ENCODE measurements at regions not wholly inside any gene's neighbourhood (a gene's known extent, or its start where the extent isn't known, plus 50 kb on each side); places are given as distances from the start of the nearest gene placed in this dataset.
"Not testable (repeated sequence)": the region's sequence is repeated elsewhere in the genome, so short reads cannot be mapped to it uniquely, and the experiment has no call there.

DNA sequence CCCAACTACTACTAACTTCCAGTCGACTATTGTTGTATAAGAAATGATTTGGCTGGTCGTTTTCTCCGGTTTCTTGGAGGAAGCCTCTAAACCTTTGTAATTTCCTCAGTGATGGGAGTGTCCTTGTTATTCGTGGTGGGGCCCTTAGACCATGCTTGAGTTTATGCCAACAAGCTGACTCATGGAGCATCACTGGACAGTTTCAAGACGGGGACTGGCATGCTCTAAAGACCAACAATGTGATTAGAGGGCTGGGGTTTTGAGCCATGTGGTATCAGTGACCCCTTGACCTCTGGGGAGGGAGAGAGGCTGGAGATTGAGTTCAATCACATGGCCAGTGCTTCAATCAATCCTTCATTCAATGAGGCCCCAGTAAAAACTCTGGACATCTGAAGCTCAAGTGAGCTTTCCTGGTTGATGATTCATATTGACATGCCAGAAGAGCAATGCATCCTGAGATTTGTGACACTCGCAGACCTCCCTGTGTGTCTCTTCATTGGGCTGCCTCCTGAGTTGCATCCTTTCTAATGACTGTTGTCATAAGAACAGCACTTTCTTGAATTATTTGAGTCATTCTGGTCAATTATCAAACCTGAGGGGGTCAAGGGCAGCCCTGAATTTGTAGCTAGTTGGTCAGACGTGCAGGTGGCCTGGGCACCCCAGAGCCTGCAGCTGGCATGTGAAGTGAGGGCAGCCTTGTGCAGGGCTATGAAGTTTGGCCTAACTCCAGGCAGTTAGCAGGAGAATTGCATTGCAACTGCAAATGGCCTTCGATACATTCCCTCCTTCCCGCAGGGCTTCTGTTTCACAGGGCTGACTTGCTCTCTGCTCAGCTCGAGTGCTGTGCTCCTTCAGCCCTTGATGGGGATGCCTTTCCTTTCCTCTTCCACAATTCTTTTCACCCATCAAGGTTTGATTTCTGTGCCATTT, 246.5 kb downstream of the FGF9 start:
- H3K36me3 ChIP-seq (ENCODE audit: control insufficient read depth, insufficient read depth, low read length), result no peaks in the 10 kb centered on the region
- intact Hi-C loops (cut with micrococcal nuclease; ENCODE audit: unreplicated experiment) (no loop called here), in situ Hi-C loops (cut with HindIII; ENCODE audit: low pct_unique_long_range_greater_than_20kb, low sequenced_read_pairs) (no loop called here)
- DNase-seq (ENCODE audit: low read depth, low spot score), result no peak
- no peaks in the 10 kb centered on the region for H3K9me3 ChIP-seq (ENCODE audit: control insufficient read depth, insufficient read depth, low read depth, low read length)
- H3K27ac ChIP-seq (ENCODE audit: low read length), result no peak overlapping the region
- CTCF ChIA-PET, result no interaction called here
- H3K4me3 ChIP-seq (ENCODE audit: low read depth in 2 of 2, low read length in 2 of 2), result no peak overlapping the region
- TF ChIP-seq SIN3A (IDR thresholded peaks at IDR 0.05; ENCODE audit: borderline replicate concordance, insufficient read depth, low read depth, low read length), result no peak
- no peak for ATAC-seq
- POLR2A ChIA-PET, result no interaction called here
- H3K4me1 ChIP-seq (ENCODE audit: control insufficient read depth, insufficient read depth, low read length), result no peaks in the 10 kb centered on the region
- no peaks in the 10 kb centered on the region for H3K27me3 ChIP-seq (ENCODE audit: control insufficient read depth, insufficient read depth, low read length)
- BruUV-seq (replicated peaks), result no TSS peak

DNA sequence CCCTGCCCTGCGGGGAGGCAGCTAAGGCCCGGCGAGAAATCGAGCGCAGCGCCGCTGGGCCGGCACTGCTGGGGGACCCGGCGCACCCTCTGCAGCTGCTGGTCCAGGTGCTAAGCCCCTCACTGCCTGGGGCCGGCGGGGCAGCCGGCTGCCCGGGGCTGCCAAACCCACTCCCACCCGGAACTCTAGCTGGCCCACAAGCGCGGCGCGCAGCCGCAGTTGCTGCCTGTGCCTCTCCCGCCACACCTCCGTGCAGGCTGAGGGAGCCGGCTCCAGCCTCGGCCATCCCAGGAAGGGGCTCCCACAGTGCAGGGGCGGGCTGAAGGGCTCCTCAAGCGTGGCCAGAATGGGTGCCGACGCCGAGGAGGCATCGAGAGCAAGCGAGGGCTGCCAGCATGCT, 249.9 kb downstream of the FGF9 start:
- H3K27ac ChIP-seq (ENCODE audit: low read length); ATAC-seq; BruUV-seq (replicated peaks); CTCF ChIA-PET; H3K4me1 ChIP-seq (ENCODE audit: control insufficient read depth, insufficient read depth, low read length); DNase-seq (ENCODE audit: low read depth, low spot score); H3K36me3 ChIP-seq (ENCODE audit: control insufficient read depth, insufficient read depth, low read length); H3K4me3 ChIP-seq (ENCODE audit: low read depth in 2 of 2, low read length in 2 of 2); in situ Hi-C loops (cut with HindIII; ENCODE audit: low pct_unique_long_range_greater_than_20kb, low sequenced_read_pairs); POLR2A ChIA-PET; H3K9me3 ChIP-seq (ENCODE audit: control insufficient read depth, insufficient read depth, low read depth, low read length); intact Hi-C loops (cut with micrococcal nuclease; ENCODE audit: unreplicated experiment); H3K27me3 ChIP-seq (ENCODE audit: control insufficient read depth, insufficient read depth, low read length): not testable (repeated sequence)

DNA sequence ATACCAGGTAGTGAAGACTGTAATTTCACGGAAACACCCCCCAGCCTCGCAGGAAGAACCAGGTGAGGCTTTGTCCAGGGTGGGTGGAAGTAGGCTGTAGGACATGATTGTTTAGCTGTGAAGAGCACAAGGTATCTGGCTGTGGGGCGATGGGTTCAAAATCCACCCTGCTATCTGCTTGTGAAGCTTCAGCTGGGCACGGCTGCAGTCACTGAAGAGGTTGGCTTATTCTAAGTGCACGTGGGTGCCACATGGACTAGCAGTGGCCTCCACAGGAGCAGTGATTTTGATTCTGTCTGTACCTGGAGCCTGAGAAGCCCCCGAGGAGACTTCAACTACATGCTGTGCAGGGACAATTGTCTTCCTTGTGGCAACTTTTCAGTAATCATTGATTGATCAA, 254.1 kb downstream of the FGF9 start:
- in situ Hi-C loops (cut with HindIII; ENCODE audit: low pct_unique_long_range_greater_than_20kb, low sequenced_read_pairs), result no loop called here
- TF ChIP-seq, protein P1, sequence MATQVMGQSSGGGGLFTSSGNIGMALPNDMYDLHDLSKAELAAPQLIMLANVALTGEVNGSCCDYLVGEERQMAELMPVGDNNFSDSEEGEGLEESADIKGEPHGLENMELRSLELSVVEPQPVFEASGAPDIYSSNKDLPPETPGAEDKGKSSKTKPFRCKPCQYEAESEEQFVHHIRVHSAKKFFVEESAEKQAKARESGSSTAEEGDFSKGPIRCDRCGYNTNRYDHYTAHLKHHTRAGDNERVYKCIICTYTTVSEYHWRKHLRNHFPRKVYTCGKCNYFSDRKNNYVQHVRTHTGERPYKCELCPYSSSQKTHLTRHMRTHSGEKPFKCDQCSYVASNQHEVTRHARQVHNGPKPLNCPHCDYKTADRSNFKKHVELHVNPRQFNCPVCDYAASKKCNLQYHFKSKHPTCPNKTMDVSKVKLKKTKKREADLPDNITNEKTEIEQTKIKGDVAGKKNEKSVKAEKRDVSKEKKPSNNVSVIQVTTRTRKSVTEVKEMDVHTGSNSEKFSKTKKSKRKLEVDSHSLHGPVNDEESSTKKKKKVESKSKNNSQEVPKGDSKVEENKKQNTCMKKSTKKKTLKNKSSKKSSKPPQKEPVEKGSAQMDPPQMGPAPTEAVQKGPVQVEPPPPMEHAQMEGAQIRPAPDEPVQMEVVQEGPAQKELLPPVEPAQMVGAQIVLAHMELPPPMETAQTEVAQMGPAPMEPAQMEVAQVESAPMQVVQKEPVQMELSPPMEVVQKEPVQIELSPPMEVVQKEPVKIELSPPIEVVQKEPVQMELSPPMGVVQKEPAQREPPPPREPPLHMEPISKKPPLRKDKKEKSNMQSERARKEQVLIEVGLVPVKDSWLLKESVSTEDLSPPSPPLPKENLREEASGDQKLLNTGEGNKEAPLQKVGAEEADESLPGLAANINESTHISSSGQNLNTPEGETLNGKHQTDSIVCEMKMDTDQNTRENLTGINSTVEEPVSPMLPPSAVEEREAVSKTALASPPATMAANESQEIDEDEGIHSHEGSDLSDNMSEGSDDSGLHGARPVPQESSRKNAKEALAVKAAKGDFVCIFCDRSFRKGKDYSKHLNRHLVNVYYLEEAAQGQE (IDR thresholded peaks at IDR 0.05; ENCODE audit: insufficient read depth in 1 of 2, low read depth in 2 of 2, low read length in 1 of 2), result no peak
- TF ChIP-seq, protein P2, sequence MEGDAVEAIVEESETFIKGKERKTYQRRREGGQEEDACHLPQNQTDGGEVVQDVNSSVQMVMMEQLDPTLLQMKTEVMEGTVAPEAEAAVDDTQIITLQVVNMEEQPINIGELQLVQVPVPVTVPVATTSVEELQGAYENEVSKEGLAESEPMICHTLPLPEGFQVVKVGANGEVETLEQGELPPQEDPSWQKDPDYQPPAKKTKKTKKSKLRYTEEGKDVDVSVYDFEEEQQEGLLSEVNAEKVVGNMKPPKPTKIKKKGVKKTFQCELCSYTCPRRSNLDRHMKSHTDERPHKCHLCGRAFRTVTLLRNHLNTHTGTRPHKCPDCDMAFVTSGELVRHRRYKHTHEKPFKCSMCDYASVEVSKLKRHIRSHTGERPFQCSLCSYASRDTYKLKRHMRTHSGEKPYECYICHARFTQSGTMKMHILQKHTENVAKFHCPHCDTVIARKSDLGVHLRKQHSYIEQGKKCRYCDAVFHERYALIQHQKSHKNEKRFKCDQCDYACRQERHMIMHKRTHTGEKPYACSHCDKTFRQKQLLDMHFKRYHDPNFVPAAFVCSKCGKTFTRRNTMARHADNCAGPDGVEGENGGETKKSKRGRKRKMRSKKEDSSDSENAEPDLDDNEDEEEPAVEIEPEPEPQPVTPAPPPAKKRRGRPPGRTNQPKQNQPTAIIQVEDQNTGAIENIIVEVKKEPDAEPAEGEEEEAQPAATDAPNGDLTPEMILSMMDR (IDR thresholded peaks at IDR 0.05), result no peak
- TF ChIP-seq POLR2AphosphoS5 (IDR thresholded peaks at IDR 0.05; ENCODE audit: low read depth, low read length), result no peak
- TF ChIP-seq TCF7L2 (IDR thresholded peaks at IDR 0.05; ENCODE audit: low read depth, low read length), result no peak
- TF ChIP-seq SIN3A (IDR thresholded peaks at IDR 0.05; ENCODE audit: borderline replicate concordance, insufficient read depth, low read depth, low read length), result no peak
- H3K36me3 ChIP-seq (ENCODE audit: control insufficient read depth, insufficient read depth, low read length), result no peaks in the 10 kb centered on the region
- POLR2A ChIA-PET, result no interaction called here
- CTCF ChIA-PET, result no interaction called here
- H3K9me3 ChIP-seq (ENCODE audit: control insufficient read depth, insufficient read depth, low read depth, low read length), result no peaks in the 10 kb centered on the region
- no TSS peak for BruUV-seq (replicated peaks)
- DNase-seq (ENCODE audit: low read depth, low spot score) (no peak), ATAC-seq (no peak)
- H3K27me3 ChIP-seq (ENCODE audit: control insufficient read depth, insufficient read depth, low read length), result no peaks in the 10 kb centered on the region
- no peak overlapping the region for H3K4me3 ChIP-seq (ENCODE audit: low read depth in 2 of 2, low read length in 2 of 2)
- H3K4me1 ChIP-seq (ENCODE audit: control insufficient read depth, insufficient read depth, low read length), result no peaks in the 10 kb centered on the region
- H3K27ac ChIP-seq (ENCODE audit: low read length), result no peak overlapping the region
- intact Hi-C loops (cut with micrococcal nuclease; ENCODE audit: unreplicated experiment), result no loop called here
